SK-N-SH (cell line): ENCODE measurements at regions not wholly inside any gene's neighbourhood (a gene's known extent, or its start where the extent isn't known, plus 50 kb on each side); places are given as distances from the start of the nearest gene placed in this dataset.

Source experiments
- CTCF ChIA-PET: fragments of 300-600, 350-600 bp; formaldehyde crosslinking; extraction: SDS; loops from one replicate; lab custom pipeline; 2021; lab: Yijun Ruan, JAX
- POLR2A ChIA-PET: fragments of 350-600 bp; sonication (Branson Sonifier 250); formaldehyde crosslinking; extraction: SDS; loops from one replicate; lab custom pipeline; 2020; ENCODE audit warnings: antibody characterized with exemption, inconsistent platforms; lab: Yijun Ruan, JAX
- DNase-seq: peaks from one replicate; pipeline ENCODE4 v3.0.0; 2012
- H2AFZ ChIP-seq: fragments of 200-600 bp; sonication (generic); 2 replicates; pipeline ENCODE4 v1.8.1; 2016; ENCODE audit warnings: antibody characterized with exemption, mild to moderate bottlenecking, low read depth
- H3F3A ChIP-seq: fragments of 200-600 bp; sonication (generic); replicated peaks from 2 replicates; pipeline ENCODE3; 2016; ENCODE audit warnings: antibody characterized with exemption, mild to moderate bottlenecking; ENCODE audit not compliant: insufficient read depth
- H3K27ac ChIP-seq, 2 experiments: fragments of 200-500 bp in 1 of 2; fragments of 200-600 bp in 1 of 2; sonication (Bioruptor generic) in 1 of 2; sonication (generic), shearing (Covaris generic) in 1 of 2; 2 replicates each; pipeline versions ENCODE4 v1.5.1 to v1.6.1; 2014 to 2016; ENCODE audit warnings: low read depth in 2 of 2, inconsistent platforms in 1 of 2, low read length in 1 of 2, mild to moderate bottlenecking in 1 of 2, mixed read lengths in 1 of 2
- H3K27me3 ChIP-seq: fragments of 200-600 bp; sonication (generic), shearing (Covaris generic); 2 replicates; pipeline ENCODE4 v1.6.1; 2016; ENCODE audit warnings: mixed run types; ENCODE audit not compliant: insufficient read depth
- H3K36me3 ChIP-seq, 2 experiments: fragments of 200-500 bp in 1 of 2; fragments of 200-600 bp in 1 of 2; sonication (Bioruptor generic) in 1 of 2; sonication (generic) in 1 of 2; replicated peaks in 1 of 2; 2 replicates each; pipeline versions ENCODE3 to v1.5.1; 2014 to 2016; ENCODE audit warnings: low read length in 1 of 2, mild to moderate bottlenecking in 1 of 2; ENCODE audit not compliant: insufficient read depth in 2 of 2, control insufficient read depth in 1 of 2
- H3K4me1 ChIP-seq, 2 experiments: fragments of 200-500 bp in 1 of 2; fragments of 200-600 bp in 1 of 2; sonication (Bioruptor generic) in 1 of 2; sonication (generic), shearing (Covaris generic) in 1 of 2; 2 replicates each; pipeline versions ENCODE4 v1.5.1 to v1.6.1; 2014 to 2016; ENCODE audit warnings: low read depth in 1 of 2, low read length in 1 of 2, mixed run types in 1 of 2; ENCODE audit not compliant: insufficient read depth in 2 of 2, control insufficient read depth in 1 of 2
- H3K4me2 ChIP-seq: fragments of 200-600 bp; sonication (generic), shearing (Covaris generic); 2 replicates; pipeline ENCODE4 v1.6.1; 2017; ENCODE audit warnings: mixed run types
- H3K4me3 ChIP-seq, 2 experiments: fragments of 200-500 bp in 1 of 2; fragments of 200-600 bp in 1 of 2; sonication (Bioruptor generic) in 1 of 2; sonication (generic), shearing (Covaris generic) in 1 of 2; 2 replicates each; pipeline versions ENCODE4 v1.5.1 to v1.8.1; 2014 to 2016; ENCODE audit warnings: low read depth in 2 of 2, inconsistent platforms in 1 of 2, low read length in 1 of 2, mild to moderate bottlenecking in 1 of 2, mixed read lengths in 1 of 2, moderate library complexity in 1 of 2
- H3K79me2 ChIP-seq: fragments of 200-600 bp; sonication (generic); 2 replicates; pipeline ENCODE4 v1.8.1; 2017; ENCODE audit warnings: mild to moderate bottlenecking; ENCODE audit not compliant: insufficient read depth
- H3K9ac ChIP-seq: fragments of 200-600 bp; sonication (generic); 2 replicates; pipeline ENCODE4 v1.6.1; 2017; ENCODE audit warnings: mixed run types
- H3K9me2 ChIP-seq: fragments of 200-600 bp; sonication (generic); 2 replicates; pipeline ENCODE4 v1.6.1; 2017; ENCODE audit warnings: mixed run types
- H3K9me3 ChIP-seq: fragments of 200-600 bp; sonication (generic); 2 replicates; pipeline ENCODE4 v1.6.1; 2017; ENCODE audit warnings: mixed run types, mild to moderate bottlenecking, moderate library complexity
- H4K20me1 ChIP-seq: fragments of 200-600 bp; sonication (generic); 2 replicates; pipeline ENCODE4 v1.6.1; 2017; ENCODE audit warnings: mild to moderate bottlenecking, mixed run types; ENCODE audit not compliant: insufficient read depth
- CHD2 ChIP-seq: fragments of 150-350 bp; IDR thresholded peaks from 2 replicates; pipeline ENCODE4 v1.6.1; 2018; ENCODE audit warnings: low read length; ENCODE audit not compliant: partially characterized antibody
- MAX ChIP-seq: IDR thresholded peaks from 2 replicates; pipeline ENCODE4 v1.4.0; 2012; ENCODE audit warnings: low read depth
- NRF1 ChIP-seq: IDR thresholded peaks from 2 replicates; pipeline ENCODE4 v1.6.1; 2012; ENCODE audit warnings: low read depth, mild to moderate bottlenecking, low read length
- WGBS: methylation state at CpG from one replicate; pipeline ENCODE4 v1.1.6; 2017; ENCODE audit warnings: low lambda C conversion rate; 5-methylcytosine and 5-hydroxymethylcytosine counted together
- TF ChIP-seq, protein P1 (sequence below): IDR thresholded peaks from 2 replicates; pipeline ENCODE4 v1.4.0; 2012; ENCODE audit warnings: low read depth, borderline replicate concordance
- TF ChIP-seq, protein P2 (sequence below): fragments of 150-350 bp; IDR thresholded peaks from 2 replicates; pipeline ENCODE4 v1.6.1; 2016; ENCODE audit warnings: mild to moderate bottlenecking, low read depth, low read length

DNA sequence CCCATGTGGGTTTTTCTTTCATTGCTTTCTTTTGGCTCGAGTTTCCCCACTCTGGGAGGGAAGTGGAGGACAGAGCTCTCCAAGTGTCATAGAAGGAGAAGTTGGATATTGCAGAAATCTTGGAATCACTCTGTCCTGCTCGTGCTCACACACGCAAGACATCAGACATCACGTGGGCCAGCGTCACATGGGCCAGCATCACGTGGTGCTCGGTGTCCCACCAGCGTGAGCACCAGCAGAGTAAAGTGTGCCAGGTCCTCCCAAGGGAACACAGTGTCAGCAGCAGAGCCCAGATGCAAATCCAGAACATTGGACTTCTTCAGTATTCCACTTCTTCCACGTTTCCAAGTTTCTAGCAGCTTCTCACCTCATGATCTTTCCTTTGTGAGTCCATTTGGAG is 327.0 kb downstream of the FOXL1 start:
- Histone ChIP-seq H3K79me2 (no peaks in the 10 kb centered on the region), H3K9me3 (no peaks in the 10 kb centered on the region), H3K4me2 (no peak overlapping the region), H4K20me1 (no peaks in the 10 kb centered on the region), H3K27ac (no peak overlapping the region), H3K9me2 (no peaks in the 10 kb centered on the region), H3K4me1 (no peaks in the 10 kb centered on the region), H3K27me3 (peaks cover 4% of the 10 kb centered on the region; the same call in 1 of the 2 replicates), H3K9ac (no peak overlapping the region), H3K36me3 (no peaks in the 10 kb centered on the region), H3K4me3 (no peak overlapping the region), H2AFZ (no peak overlapping the region), H3F3A (no peaks in the 10 kb centered on the region)
- DNase-seq: no peak
- 27% methylated on average over 5 of the region's 9 CpGs for WGBS
- TF ChIP-seq, protein P1, sequence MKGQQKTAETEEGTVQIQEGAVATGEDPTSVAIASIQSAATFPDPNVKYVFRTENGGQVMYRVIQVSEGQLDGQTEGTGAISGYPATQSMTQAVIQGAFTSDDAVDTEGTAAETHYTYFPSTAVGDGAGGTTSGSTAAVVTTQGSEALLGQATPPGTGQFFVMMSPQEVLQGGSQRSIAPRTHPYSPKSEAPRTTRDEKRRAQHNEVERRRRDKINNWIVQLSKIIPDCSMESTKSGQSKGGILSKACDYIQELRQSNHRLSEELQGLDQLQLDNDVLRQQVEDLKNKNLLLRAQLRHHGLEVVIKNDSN: peak; percentile 57; the same call in 1 of the 2 replicates
- TF ChIP-seq, protein P2, sequence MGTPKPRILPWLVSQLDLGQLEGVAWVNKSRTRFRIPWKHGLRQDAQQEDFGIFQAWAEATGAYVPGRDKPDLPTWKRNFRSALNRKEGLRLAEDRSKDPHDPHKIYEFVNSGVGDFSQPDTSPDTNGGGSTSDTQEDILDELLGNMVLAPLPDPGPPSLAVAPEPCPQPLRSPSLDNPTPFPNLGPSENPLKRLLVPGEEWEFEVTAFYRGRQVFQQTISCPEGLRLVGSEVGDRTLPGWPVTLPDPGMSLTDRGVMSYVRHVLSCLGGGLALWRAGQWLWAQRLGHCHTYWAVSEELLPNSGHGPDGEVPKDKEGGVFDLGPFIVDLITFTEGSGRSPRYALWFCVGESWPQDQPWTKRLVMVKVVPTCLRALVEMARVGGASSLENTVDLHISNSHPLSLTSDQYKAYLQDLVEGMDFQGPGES: no peak
- TF ChIP-seq MAX (no peak), NRF1 (no peak), CHD2 (no peak)
- POLR2A ChIA-PET: no interaction called here
- CTCF ChIA-PET: no interaction called here

GRCh38 chr16:86906623-86907022 is 328.3 kb downstream of the FOXL1 start:
- no peaks in the 10 kb centered on the region for H3K4me1 ChIP-seq
- 25% methylated on average over 9 of the region's 14 CpGs for WGBS
- POLR2A ChIA-PET: no interaction called here
- CTCF ChIA-PET: interaction anchor here (0.8 kb wide), 1 partner anchor 11 kb away, joined by 3 read pairs; no protein-coding TSS in a partner anchor
- no peak for TF ChIP-seq MAX
- TF ChIP-seq, protein P1: no peak
- TF ChIP-seq, all 33 proteins: peak for 0
- Histone ChIP-seq H3K27me3 (peaks cover 4% of the 10 kb centered on the region; the same call in 1 of the 2 replicates), H3K36me3 (no peaks in the 10 kb centered on the region), H2AFZ (no peak overlapping the region), H3K9me2 (no peaks in the 10 kb centered on the region), H4K20me1 (no peaks in the 10 kb centered on the region), H3K4me3 (no peak overlapping the region), H3F3A (no peaks in the 10 kb centered on the region), H3K9me3 (no peaks in the 10 kb centered on the region), H3K4me2 (no peak overlapping the region), H3K27ac (no peak overlapping the region), H3K9ac (no peak overlapping the region), H3K79me2 (no peaks in the 10 kb centered on the region)
- no peak for DNase-seq
